Gastroesophageal sphincter (tissue), 3 donors: ENCODE measurements at regions not wholly inside any gene's neighbourhood (a gene's known extent, or its start where the extent isn't known, plus 50 kb on each side); places are given as distances from the start of the nearest gene placed in this dataset.
"Not testable (repeated sequence)": the region's sequence is repeated elsewhere in the genome, so short reads cannot be mapped to it uniquely, and the experiment has no call there.

Experiments
- POLR2A ChIP-seq, 2 donors: fragments of 450-650 bp; IDR thresholded peaks; one replicate each; pipeline ENCODE4 v1.6.1; 2017; ENCODE audit warnings: antibody characterized with exemption in 2 of 2, mild to moderate bottlenecking in 2 of 2, moderate library complexity in 1 of 2
- TF ChIP-seq, protein P1 (sequence below), 4 experiments: fragments of 200-600 bp in 2 of 4; fragments of 450-650 bp in 2 of 4; sonication (generic) in 1 of 4; IDR thresholded peaks; one replicate each; pipeline ENCODE4 v1.5.1; 2017 to 2019; ENCODE audit warnings: antibody characterized with exemption in 4 of 4, mild to moderate bottlenecking in 2 of 4, moderate library complexity in 2 of 4

GRCh38 chrX:35496671-35497070, 301.5 kb upstream of the MAGEB16 start:
- TF ChIP-seq POLR2A (IDR thresholded peaks at IDR 0.05): not testable (repeated sequence)
- TF ChIP-seq, protein P1, sequence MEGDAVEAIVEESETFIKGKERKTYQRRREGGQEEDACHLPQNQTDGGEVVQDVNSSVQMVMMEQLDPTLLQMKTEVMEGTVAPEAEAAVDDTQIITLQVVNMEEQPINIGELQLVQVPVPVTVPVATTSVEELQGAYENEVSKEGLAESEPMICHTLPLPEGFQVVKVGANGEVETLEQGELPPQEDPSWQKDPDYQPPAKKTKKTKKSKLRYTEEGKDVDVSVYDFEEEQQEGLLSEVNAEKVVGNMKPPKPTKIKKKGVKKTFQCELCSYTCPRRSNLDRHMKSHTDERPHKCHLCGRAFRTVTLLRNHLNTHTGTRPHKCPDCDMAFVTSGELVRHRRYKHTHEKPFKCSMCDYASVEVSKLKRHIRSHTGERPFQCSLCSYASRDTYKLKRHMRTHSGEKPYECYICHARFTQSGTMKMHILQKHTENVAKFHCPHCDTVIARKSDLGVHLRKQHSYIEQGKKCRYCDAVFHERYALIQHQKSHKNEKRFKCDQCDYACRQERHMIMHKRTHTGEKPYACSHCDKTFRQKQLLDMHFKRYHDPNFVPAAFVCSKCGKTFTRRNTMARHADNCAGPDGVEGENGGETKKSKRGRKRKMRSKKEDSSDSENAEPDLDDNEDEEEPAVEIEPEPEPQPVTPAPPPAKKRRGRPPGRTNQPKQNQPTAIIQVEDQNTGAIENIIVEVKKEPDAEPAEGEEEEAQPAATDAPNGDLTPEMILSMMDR (IDR thresholded peaks at IDR 0.05): not testable (repeated sequence)
